Kasumi-1 (cell line): ENCODE measurements at regions not wholly inside any gene's neighbourhood (a gene's known extent, or its start where the extent isn't known, plus 50 kb on each side); places are given as distances from the start of the nearest gene placed in this dataset.
"Not testable (repeated sequence)": the region's sequence is repeated elsewhere in the genome, so short reads cannot be mapped to it uniquely, and the experiment has no call there.

Experiments
- DNase-seq, 2 experiments: peaks; one replicate each; lab custom pipeline; 2025; lab: John Stamatoyannopoulos, UW

DNA sequence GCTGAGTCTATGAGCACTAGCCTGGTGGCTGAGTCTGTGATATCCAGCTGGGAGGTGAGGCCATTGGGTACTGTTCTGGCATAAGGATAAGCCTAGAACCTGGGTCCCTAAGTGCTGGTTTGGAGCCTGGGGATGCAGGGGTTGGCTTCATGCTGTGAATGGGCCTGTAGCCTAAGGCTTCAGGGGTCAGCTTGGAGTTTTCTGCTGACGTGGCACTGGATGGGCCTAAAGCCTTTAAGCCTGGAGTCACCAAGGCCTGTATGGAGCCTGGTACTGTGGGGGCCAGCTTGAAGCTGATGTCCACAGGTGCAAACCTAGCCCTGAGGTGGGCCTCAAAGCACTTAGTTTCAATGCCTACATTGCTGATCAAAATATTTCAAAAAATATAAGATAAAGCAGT is 979.6 kb upstream of the POU3F4 start:
- no peak for DNase-seq

DNA sequence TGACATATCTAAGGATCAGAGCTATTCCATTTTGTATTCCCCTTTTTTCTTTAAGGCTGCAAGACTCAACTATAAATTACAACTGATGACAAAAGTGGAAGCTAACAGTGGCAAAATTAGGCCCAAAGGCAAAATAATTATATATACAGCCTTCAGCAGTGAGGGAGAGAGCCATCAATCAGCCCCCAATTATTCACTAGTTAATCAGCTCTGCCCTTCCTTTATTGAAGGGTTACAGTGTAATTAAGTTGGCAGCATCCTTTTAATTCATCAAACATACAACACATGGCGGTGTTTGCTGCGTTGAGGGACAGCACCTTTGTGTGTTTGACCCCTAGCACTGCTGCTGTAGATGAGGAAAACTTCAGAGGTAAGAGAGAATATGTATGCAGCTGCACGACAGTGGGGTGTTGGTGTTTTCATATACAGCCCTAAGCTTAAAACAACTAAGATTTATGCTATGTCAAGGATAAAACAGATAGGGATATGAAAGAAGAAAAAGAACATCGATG is 973.9 kb upstream of the POU3F4 start:
- no peak for DNase-seq

DNA sequence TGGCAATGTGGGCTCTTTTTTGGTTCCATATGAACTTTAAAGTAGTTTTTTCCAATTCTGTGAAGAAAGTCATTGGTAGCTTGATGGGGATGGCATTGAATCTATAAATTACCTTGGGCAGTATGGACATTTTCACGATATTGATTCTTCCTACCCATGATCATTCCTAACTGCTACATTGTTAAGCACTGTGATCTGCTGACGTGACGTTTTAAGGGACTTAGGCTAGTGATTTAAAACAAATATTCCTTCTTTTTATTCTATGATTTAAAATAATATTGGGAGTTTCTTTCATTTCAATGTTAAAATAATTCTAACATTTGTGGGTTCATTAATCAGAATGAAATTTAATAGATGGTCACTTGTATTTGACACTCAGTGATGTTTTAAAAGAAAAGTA is 970.9 kb upstream of the POU3F4 start:
- not testable (repeated sequence) for DNase-seq

DNA sequence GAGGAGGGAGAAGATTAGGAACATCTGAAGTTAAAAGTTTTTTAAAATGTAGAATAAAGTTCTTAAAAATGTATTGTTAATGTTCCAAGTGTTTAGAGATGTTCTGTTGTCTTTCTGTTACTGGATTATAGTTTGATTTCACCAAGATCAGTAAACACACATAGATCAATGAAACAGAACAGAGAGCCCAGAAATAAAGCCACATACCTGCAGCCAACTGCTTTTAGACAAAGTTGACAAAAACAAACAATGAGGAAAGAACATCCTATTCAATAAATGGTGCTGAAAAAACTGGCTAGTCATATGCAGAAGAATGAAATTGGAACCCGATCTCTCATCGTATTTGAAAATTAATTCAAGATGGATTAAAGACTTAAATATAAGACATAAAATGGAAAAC is 966.3 kb upstream of the POU3F4 start:
- no peak for DNase-seq

GRCh38 chrX:82552201-82552600 is 955.9 kb upstream of the POU3F4 start:
- DNase-seq: not testable (repeated sequence)

GRCh38 chrX:82556588-82556987 is 951.5 kb upstream of the POU3F4 start:
- DNase-seq: no peak

- no peak for DNase-seq
Measured at GRCh38 chrX:82585868-82586267, 922.2 kb upstream of the POU3F4 start.

GRCh38 chrX:82589410-82589809 is 918.7 kb upstream of the POU3F4 start:
- no peak for DNase-seq

GRCh38 chrX:82591421-82591820 is 916.7 kb upstream of the POU3F4 start:
- no peak for DNase-seq

DNA sequence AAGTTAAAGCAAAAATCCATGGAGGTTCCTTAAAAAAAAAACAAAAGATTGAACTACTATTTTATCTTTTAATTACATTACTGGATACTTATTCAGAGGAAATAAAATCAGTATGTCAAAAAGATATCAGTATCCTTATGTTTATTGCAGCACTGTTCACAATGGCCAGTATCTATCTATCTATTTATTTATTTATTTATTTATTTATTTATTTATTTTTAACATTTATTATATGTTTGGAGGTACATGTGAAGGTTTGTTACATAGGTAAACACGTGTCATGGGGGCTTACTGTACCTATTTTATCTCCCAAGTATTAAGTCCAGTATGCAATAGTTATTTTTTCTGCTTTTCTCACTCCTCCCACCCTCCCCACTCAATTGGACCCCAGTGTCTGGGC is 881.1 kb upstream of the POU3F4 start:
- no peak for DNase-seq

GRCh38 chrX:82627568-82627967 is 880.5 kb upstream of the POU3F4 start:
- no peak for DNase-seq

GRCh38 chrX:82648062-82648461 is 860.0 kb upstream of the POU3F4 start:
- DNase-seq: no peak

DNA sequence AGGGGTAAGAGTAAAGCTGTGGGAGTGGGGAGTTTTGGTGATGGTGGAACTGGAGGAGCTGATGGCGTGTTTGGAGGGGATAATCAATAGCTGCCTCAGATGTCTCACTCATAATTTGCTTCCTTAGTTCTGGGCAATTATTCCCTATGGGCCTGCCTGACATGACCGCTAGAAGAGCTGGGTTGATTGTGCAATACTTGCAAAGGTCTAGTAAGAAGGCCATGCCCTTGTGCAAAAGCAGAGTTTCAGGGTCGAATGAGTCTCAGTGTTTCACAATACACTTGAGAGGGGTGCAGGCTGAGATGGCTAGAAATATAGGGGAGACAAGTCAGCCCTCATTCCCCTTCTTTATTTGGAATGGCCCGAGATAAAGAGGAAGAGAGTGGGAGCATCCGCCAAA is 858.4 kb upstream of the POU3F4 start:
- no peak for DNase-seq

- no peak for DNase-seq
Measured at GRCh38 chrX:82658492-82658891, 849.6 kb upstream of the POU3F4 start.

DNA sequence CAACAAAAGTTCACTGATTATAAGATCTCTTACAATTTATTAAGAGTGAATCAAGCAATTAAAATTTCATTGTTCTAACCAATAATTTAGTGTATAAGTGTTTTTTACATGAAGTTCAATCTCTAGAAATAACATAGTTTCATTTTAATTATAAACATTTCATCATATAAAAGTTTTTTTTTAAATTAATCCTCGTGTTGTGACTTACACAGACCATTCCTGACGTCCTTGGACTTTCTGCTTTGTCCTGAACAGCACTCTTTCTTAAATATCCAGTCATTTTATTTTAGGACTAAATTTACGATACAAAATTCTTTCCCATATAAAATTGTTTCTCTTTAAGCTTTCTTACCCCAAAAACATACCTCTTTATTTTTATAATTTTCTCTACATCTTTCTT is 841.7 kb upstream of the POU3F4 start:
- DNase-seq: no peak

GRCh38 chrX:82675104-82675503 is 833.0 kb upstream of the POU3F4 start:
- no peak for DNase-seq

- DNase-seq: peak; percentile 13 to 31
Measured at GRCh38 chrX:82676386-82676785, 831.7 kb upstream of the POU3F4 start.

- no peak for DNase-seq
Measured at GRCh38 chrX:82677286-82677685, 830.8 kb upstream of the POU3F4 start.

DNA sequence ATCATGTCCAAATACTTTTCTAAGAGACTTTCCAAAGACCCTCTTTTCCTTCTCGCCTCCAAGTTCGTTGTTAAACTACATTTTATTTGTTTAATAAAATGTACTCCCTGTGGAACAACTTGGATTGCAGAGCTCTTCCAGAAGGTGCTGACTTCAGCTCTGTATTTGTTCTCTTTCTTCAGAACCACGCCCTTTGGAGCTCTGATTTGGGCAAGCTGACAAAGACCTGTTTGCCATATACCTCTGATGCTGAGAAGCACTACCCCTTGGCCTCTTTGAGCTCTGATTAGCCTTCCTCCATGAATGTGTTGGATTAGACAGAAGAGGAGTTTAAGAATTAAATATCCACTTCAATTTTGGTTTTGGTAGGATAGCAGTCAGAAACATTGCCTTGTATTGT is 815.1 kb upstream of the POU3F4 start:
- DNase-seq: no peak

- no peak for DNase-seq
Measured at GRCh38 chrX:82695066-82695465, 813.0 kb upstream of the POU3F4 start.

- no peak for DNase-seq
Measured at GRCh38 chrX:82703551-82703950, 804.5 kb upstream of the POU3F4 start.

DNA sequence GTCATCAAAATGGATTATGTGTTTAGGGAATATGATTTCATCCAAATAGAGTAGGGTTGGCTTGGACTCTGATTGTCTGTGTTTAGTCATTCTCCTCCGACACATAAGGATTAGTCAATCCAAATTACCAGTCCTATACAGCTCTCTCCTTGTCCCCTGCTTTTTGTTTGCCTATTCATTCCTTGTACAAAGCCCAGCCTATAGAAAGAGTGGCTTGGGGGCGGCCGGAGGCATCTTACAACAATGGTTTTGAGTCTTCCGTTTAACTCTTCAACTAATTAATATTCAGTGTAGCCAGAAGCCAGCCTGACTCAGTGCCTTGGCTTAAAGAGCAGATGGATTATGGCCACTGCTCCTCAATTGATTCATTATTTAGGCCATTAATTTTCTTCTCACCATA is 796.6 kb upstream of the POU3F4 start:
- DNase-seq: no peak

- DNase-seq: no peak
Measured at GRCh38 chrX:82721891-82722290, 786.2 kb upstream of the POU3F4 start.

DNA sequence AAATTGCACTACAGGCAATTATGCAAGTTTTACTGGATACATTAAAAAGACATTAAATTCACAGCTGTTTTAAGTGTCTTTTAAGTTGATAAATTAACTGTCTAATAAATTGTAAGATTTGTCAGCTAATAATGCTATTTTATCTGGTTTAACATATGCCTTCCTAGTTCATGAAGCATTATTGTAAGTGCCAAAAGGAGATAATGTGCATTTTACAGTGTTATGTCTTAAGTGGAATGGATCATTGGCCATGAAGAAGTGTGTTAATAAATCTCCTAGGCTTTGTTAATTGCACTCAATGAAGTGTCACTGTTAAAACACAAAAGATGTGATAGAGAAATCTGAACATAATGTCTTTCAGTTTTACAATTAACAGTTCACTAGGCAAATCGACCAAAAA is 784.3 kb upstream of the POU3F4 start:
- DNase-seq: no peak

- not testable (repeated sequence) for DNase-seq
Measured at GRCh38 chrX:82727436-82727835, 780.7 kb upstream of the POU3F4 start.
